PC-3 (cell line): ENCODE measurements at regions not wholly inside any gene's neighbourhood (a gene's known extent, or its start where the extent isn't known, plus 50 kb on each side); places are given as distances from the start of the nearest gene placed in this dataset.

Experiments used
- ATAC-seq: fragments of 200-7000 bp; cut with Tn5 transposase; 2 replicates; pipeline ENCODE4 v1.9.1; 2020; ENCODE audit warnings: mild to moderate bottlenecking, moderate library complexity
- BruUV-seq: library from RNA; stranded (reverse); fragments of 400-500 nt; replicated peaks from 2 replicates; lab custom pipeline; 2021; lab: Mats Ljungman, UMichigan
- CTCF ChIA-PET: fragments of 300-600 bp; sonication (Branson Sonifier 250); formaldehyde crosslinking; loops from one replicate; lab custom pipeline; 2022; ENCODE audit warnings: antibody characterized with exemption; lab: Charles Lee
- POLR2A ChIA-PET: fragments of 300-600 bp; sonication (Branson Sonifier 250); formaldehyde crosslinking; loops from one replicate; lab custom pipeline; 2022; ENCODE audit warnings: antibody characterized with exemption; ENCODE audit not compliant: unreplicated experiment; lab: Charles Lee
- DNase-seq: peaks from one replicate; pipeline ENCODE4 v3.0.0-alpha.2; 2015
- H2AFZ ChIP-seq: fragments of 300-600 bp; sonication (generic); 2 replicates; pipeline ENCODE4 v1.6.0; 2016; ENCODE audit warnings: antibody characterized with exemption, low read length
- H3F3A ChIP-seq: fragments of 300-600 bp; sonication (generic); one replicate; pipeline ENCODE4 v1.6.0; 2017; ENCODE audit warnings: antibody characterized with exemption, low read length, control low read depth, mild to moderate bottlenecking; ENCODE audit not compliant: unreplicated experiment
- H3K27ac ChIP-seq: fragments of 300-600 bp; sonication (generic); 2 replicates; pipeline ENCODE4 v1.5.1; 2016; ENCODE audit warnings: mild to moderate bottlenecking, low read length
- H3K27me3 ChIP-seq: fragments of 300-600 bp; sonication (generic); 2 replicates; pipeline ENCODE4 v1.6.1; 2016; ENCODE audit warnings: low read length, mixed read lengths
- H3K36me3 ChIP-seq: fragments of 300-600 bp; sonication (generic); 2 replicates; pipeline ENCODE4 v1.6.1; 2016; ENCODE audit warnings: low read depth, mixed run types, low read length, mixed read lengths
- H3K4me1 ChIP-seq: fragments of 300-600 bp; sonication (generic); 2 replicates; pipeline ENCODE4 v1.5.1; 2016; ENCODE audit warnings: low read length; ENCODE audit not compliant: insufficient read depth
- H3K4me2 ChIP-seq: fragments of 300-600 bp; sonication (generic); 2 replicates; pipeline ENCODE4 v1.6.0; 2016; ENCODE audit warnings: low read length
- H3K4me3 ChIP-seq: fragments of 300-600 bp; sonication (generic); 2 replicates; pipeline ENCODE4 v1.5.1; 2016; ENCODE audit warnings: mild to moderate bottlenecking, low read length, mixed read lengths
- H3K79me2 ChIP-seq: fragments of 300-600 bp; sonication (generic); 2 replicates; pipeline ENCODE4 v1.6.1; 2017; ENCODE audit warnings: low read length, mixed read lengths
- H3K9ac ChIP-seq: fragments of 300-600 bp; sonication (generic); 2 replicates; pipeline ENCODE4 v1.6.0; 2016; ENCODE audit warnings: mild to moderate bottlenecking, low read length
- H3K9me2 ChIP-seq: fragments of 300-600 bp; sonication (generic); replicated peaks from 2 replicates; pipeline ENCODE4 v1.6.1; 2016; ENCODE audit warnings: mixed run types, low read length, mixed read lengths
- H3K9me3 ChIP-seq: fragments of 300-600 bp; sonication (generic); 2 replicates; pipeline ENCODE4 v1.6.1; 2016; ENCODE audit warnings: low read length, mixed read lengths
- H4K20me1 ChIP-seq: fragments of 300-600 bp; sonication (generic); 2 replicates; pipeline ENCODE4 v1.6.1; 2016; ENCODE audit warnings: low read length, mixed read lengths
- EZH2 ChIP-seq: fragments of 300-600 bp; sonication (generic); IDR thresholded peaks from one replicate; pipeline ENCODE4 v1.6.1; 2017; ENCODE audit warnings: antibody characterized with exemption, mild to moderate bottlenecking, low read length; ENCODE audit not compliant: unreplicated experiment
- EZH2phosphoT487 ChIP-seq: fragments of 300-600 bp; sonication (generic); IDR thresholded peaks from 2 replicates; pipeline ENCODE4 v1.6.1; 2018; ENCODE audit warnings: mild to moderate bottlenecking, antibody characterized with exemption, low read length, borderline replicate concordance
- intact Hi-C: fragments of 100-400 bp; cut with micrococcal nuclease; formaldehyde crosslinking; loops from 2 replicates; pipeline ENCODE4 v1.9.0; 2023
- TF ChIP-seq, protein P1 (sequence below): fragments of 300-600 bp; sonication (generic); conservative IDR thresholded peaks from 2 replicates; pipeline ENCODE4 v1.5.1; 2017; ENCODE audit warnings: antibody characterized with exemption, low read depth, mild to moderate bottlenecking, low read length

- ChIA-PET CTCF (no interaction called here), POLR2A (no interaction called here)
- TF ChIP-seq, protein P1, sequence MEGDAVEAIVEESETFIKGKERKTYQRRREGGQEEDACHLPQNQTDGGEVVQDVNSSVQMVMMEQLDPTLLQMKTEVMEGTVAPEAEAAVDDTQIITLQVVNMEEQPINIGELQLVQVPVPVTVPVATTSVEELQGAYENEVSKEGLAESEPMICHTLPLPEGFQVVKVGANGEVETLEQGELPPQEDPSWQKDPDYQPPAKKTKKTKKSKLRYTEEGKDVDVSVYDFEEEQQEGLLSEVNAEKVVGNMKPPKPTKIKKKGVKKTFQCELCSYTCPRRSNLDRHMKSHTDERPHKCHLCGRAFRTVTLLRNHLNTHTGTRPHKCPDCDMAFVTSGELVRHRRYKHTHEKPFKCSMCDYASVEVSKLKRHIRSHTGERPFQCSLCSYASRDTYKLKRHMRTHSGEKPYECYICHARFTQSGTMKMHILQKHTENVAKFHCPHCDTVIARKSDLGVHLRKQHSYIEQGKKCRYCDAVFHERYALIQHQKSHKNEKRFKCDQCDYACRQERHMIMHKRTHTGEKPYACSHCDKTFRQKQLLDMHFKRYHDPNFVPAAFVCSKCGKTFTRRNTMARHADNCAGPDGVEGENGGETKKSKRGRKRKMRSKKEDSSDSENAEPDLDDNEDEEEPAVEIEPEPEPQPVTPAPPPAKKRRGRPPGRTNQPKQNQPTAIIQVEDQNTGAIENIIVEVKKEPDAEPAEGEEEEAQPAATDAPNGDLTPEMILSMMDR: no peak
- no peak for TF ChIP-seq EZH2phosphoT487
- no peak for TF ChIP-seq EZH2
- no peaks in the 10 kb centered on the region for H3K36me3 ChIP-seq
- DNase-seq (no peak), ATAC-seq (no peak)
- no peak overlapping the region for H3K4me3 ChIP-seq
- H3K9me3 ChIP-seq: no peaks in the 10 kb centered on the region
- H3K9ac ChIP-seq: no peak overlapping the region
- H4K20me1 ChIP-seq: no peaks in the 10 kb centered on the region
- BruUV-seq: no TSS peak
- no peaks in the 10 kb centered on the region for H3K9me2 ChIP-seq
- H3K4me1 ChIP-seq: no peaks in the 10 kb centered on the region
- H2AFZ ChIP-seq: no peak overlapping the region
- no peaks in the 10 kb centered on the region for H3K79me2 ChIP-seq
- intact Hi-C loops: no loop called here
- no peak overlapping the region for H3K4me2 ChIP-seq
- no peak overlapping the region for H3K27ac ChIP-seq
- H3K27me3 ChIP-seq: no peaks in the 10 kb centered on the region
- H3F3A ChIP-seq: no peaks in the 10 kb centered on the region
These were observed 198.8 kb downstream of the MAF start for GRCh38 chr16:79401782-79402181.

GRCh38 chr16:79401157-79401556, 199.4 kb downstream of the MAF start:
- Histone ChIP-seq H3K9me2 (no peaks in the 10 kb centered on the region), H3K9me3 (no peaks in the 10 kb centered on the region), H3K4me2 (no peak overlapping the region), H4K20me1 (no peaks in the 10 kb centered on the region), H3K27me3 (no peaks in the 10 kb centered on the region), H3K4me3 (no peak overlapping the region), H3K4me1 (no peaks in the 10 kb centered on the region), H3K79me2 (no peaks in the 10 kb centered on the region), H3K9ac (no peak overlapping the region), H3K27ac (no peak overlapping the region), H2AFZ (no peak overlapping the region), H3F3A (no peaks in the 10 kb centered on the region), H3K36me3 (no peaks in the 10 kb centered on the region)
- intact Hi-C loops: no loop called here
- no TSS peak for BruUV-seq
- POLR2A ChIA-PET: no interaction called here
- TF ChIP-seq EZH2phosphoT487 (no peak), EZH2 (no peak)
- TF ChIP-seq, protein P1: no peak
- DNase-seq (no peak), ATAC-seq (no peak)
- CTCF ChIA-PET: no interaction called here

DNA sequence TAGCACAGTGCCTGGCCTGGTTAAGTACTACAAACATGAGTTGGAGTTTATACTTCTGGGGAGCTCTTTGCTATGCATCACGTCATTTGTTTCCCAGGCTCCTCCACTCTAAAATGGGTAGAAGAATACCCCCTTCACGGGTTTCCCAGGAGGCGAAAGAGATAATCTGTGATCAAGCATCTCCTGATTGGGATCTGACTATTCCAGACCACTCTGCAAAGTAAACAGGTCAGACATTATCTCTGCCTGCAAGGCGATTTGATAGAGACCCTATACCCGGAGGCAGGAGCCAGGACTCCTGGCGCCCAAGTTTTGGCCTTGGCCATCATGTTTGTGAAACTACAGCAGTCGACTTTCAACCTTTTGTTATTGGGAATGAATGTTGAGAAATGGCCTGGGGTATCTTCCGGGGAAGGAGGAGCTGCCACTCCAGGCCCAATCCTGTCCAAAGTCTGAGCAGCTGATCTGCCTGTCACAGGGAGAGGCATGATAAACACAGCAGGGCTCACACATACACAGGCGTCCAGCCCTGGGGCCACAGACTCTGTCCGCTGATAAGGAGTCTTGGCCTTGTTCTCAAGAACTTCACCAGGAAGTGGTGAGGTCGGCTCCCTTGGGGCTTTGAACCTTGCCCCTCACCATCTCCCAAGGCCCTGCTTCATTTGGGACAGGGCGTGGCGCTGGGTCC, 199.9 kb downstream of the MAF start:
- Histone ChIP-seq H4K20me1 (no peaks in the 10 kb centered on the region), H3K27ac (no peak overlapping the region), H3K9ac (no peak overlapping the region), H3K9me2 (no peaks in the 10 kb centered on the region), H3K4me1 (no peaks in the 10 kb centered on the region), H3F3A (no peaks in the 10 kb centered on the region), H3K27me3 (no peaks in the 10 kb centered on the region), H3K79me2 (no peaks in the 10 kb centered on the region), H2AFZ (no peak overlapping the region), H3K4me2 (no peak overlapping the region), H3K4me3 (no peak overlapping the region), H3K9me3 (no peaks in the 10 kb centered on the region), H3K36me3 (no peaks in the 10 kb centered on the region)
- no TSS peak for BruUV-seq
- TF ChIP-seq EZH2: no peak
- TF ChIP-seq EZH2phosphoT487: no peak
- TF ChIP-seq, protein P1: no peak
- no peak for DNase-seq
- no peak for ATAC-seq
- intact Hi-C loops: no loop called here
- POLR2A ChIA-PET: no interaction called here
- CTCF ChIA-PET: no interaction called here
